ENCODE measurements at regions not wholly inside any gene's neighbourhood (a gene's known extent, or its start where the extent isn't known, plus 50 kb on each side); places are given as distances from the start of the nearest gene placed in this dataset.

DNA sequence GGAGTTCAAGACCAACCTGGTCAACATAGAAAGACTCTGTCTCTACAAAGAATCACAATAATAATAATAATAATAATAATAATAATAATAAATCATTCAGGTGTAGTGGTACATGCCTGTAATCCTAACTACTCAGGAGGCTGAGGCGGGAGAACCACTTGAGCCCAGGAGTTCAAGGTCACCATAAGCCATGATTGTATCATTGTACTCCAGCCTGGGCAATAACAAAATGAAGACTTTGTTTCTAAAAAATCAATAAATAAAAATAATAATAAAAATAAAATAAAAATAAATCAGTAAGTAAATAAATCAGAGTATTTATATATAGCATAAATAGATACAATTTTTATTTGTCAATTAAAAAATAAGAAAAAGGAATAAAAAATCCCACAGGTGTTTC is 1636.4 kb downstream of the SLITRK1 start:
- DNase-seq (ENCODE audit: low spot score): no peak
- no peak overlapping the region for H3K4me2 ChIP-seq
- TF ChIP-seq EZH2phosphoT487 (IDR thresholded peaks at IDR 0.05; ENCODE audit: low read depth, severe bottlenecking, unreplicated experiment) (no peak), CTCF (IDR thresholded peaks at IDR 0.05; ENCODE audit: poor library complexity) (no peak), EZH2 (IDR thresholded peaks at IDR 0.05; ENCODE audit: borderline replicate concordance) (no peak)
- no peaks in the 10 kb centered on the region for H4K20me1 ChIP-seq (ENCODE audit: insufficient read depth, poor library complexity, severe bottlenecking)
- no peak overlapping the region for H3K27ac ChIP-seq
- H3K4me1 ChIP-seq (ENCODE audit: insufficient read depth): no peaks in the 10 kb centered on the region
- H3K4me3 ChIP-seq: no peak overlapping the region
- H3K9me3 ChIP-seq (ENCODE audit: low read depth): no peaks in the 10 kb centered on the region
- H3K79me2 ChIP-seq: no peaks in the 10 kb centered on the region
- H3K36me3 ChIP-seq (replicated peaks; ENCODE audit: insufficient read depth, low read depth): no peaks in the 10 kb centered on the region
- 96% methylated on average over 1 of the region's 1 CpG for WGBS (ENCODE audit: low lambda C conversion rate, missing lambda C conversion rate)
- no peaks in the 10 kb centered on the region for H3K27me3 ChIP-seq
- H3K9me2 ChIP-seq (replicated peaks; ENCODE audit: insufficient read depth): no peaks in the 10 kb centered on the region
- no peak overlapping the region for H2AFZ ChIP-seq

- TF ChIP-seq EZH2 (IDR thresholded peaks at IDR 0.05; ENCODE audit: borderline replicate concordance): no peak
- no peak for TF ChIP-seq EZH2phosphoT487 (IDR thresholded peaks at IDR 0.05; ENCODE audit: low read depth, severe bottlenecking, unreplicated experiment)
- no peak for TF ChIP-seq CTCF (IDR thresholded peaks at IDR 0.05; ENCODE audit: poor library complexity)
- no peaks in the 10 kb centered on the region for H3K36me3 ChIP-seq (replicated peaks; ENCODE audit: insufficient read depth, low read depth)
- H3K4me1 ChIP-seq (ENCODE audit: insufficient read depth): no peaks in the 10 kb centered on the region
- no peaks in the 10 kb centered on the region for H3K27me3 ChIP-seq
- no peak overlapping the region for H2AFZ ChIP-seq
- H3K27ac ChIP-seq: no peak overlapping the region
- no peaks in the 10 kb centered on the region for H4K20me1 ChIP-seq (ENCODE audit: insufficient read depth, poor library complexity, severe bottlenecking)
- no peaks in the 10 kb centered on the region for H3K79me2 ChIP-seq
- DNase-seq (ENCODE audit: low spot score): no peak
- H3K4me2 ChIP-seq: no peak overlapping the region
- H3K9me3 ChIP-seq (ENCODE audit: low read depth): no peaks in the 10 kb centered on the region
- WGBS (ENCODE audit: low lambda C conversion rate, missing lambda C conversion rate): 91% methylated on average over 3 of the region's 3 CpGs
- no peaks in the 10 kb centered on the region for H3K9me2 ChIP-seq (replicated peaks; ENCODE audit: insufficient read depth)
- no peak overlapping the region for H3K4me3 ChIP-seq
These were observed 1657.5 kb downstream of the SLITRK1 start for GRCh38 chr13:82224806-82225205.

DNA sequence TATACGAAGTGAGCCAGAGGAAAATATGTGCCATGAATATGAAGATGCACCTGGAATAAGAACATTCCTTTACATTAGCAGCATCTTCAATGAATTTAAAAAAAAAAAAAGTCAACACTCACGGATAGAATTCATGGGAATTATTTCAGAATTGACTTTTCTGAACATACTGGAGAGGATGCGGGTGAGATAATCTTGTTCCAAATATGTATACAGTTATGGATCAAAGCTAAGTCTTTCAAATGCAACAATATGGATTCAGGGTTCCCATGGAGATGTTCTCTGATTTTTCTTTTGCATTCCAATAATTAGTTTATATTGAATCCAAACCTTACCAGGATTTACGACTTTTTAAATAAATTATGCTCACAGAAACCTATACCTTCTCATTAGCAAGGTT is 1660.7 kb downstream of the SLITRK1 start:
- DNase-seq (ENCODE audit: low spot score): no peak
- Histone ChIP-seq H3K4me1 (ENCODE audit: insufficient read depth) (no peaks in the 10 kb centered on the region), H3K9me3 (ENCODE audit: low read depth) (no peaks in the 10 kb centered on the region), H3K4me3 (no peak overlapping the region), H3K9me2 (replicated peaks; ENCODE audit: insufficient read depth) (no peaks in the 10 kb centered on the region), H3K4me2 (no peak overlapping the region), H3K27me3 (no peaks in the 10 kb centered on the region), H3K27ac (no peak overlapping the region), H2AFZ (no peak overlapping the region), H3K79me2 (no peaks in the 10 kb centered on the region), H3K36me3 (replicated peaks; ENCODE audit: insufficient read depth, low read depth) (no peaks in the 10 kb centered on the region), H4K20me1 (ENCODE audit: insufficient read depth, poor library complexity, severe bottlenecking) (no peaks in the 10 kb centered on the region)
- TF ChIP-seq CTCF (IDR thresholded peaks at IDR 0.05; ENCODE audit: poor library complexity) (no peak), EZH2phosphoT487 (IDR thresholded peaks at IDR 0.05; ENCODE audit: low read depth, severe bottlenecking, unreplicated experiment) (no peak), EZH2 (IDR thresholded peaks at IDR 0.05; ENCODE audit: borderline replicate concordance) (no peak)
- WGBS (ENCODE audit: low lambda C conversion rate, missing lambda C conversion rate): 93% methylated on average over 4 of the region's 4 CpGs

DNA sequence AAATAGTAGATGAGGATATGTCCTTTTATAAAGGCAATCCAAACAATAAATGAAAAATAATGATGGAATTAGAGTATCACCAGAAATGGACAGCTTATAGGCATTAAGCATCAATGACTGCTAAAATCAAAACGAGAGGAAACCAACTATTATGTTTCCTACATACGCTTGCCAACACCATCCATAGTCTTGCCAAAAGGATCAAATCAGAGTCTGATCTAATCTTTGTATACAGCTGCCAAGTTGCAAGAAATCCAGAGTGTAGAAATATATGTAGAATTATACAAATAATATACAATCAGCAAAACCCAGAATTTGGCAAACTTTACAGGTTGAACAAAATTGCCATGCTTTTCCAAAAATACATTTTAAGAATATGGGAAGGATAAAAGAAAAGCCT is 1661.6 kb downstream of the SLITRK1 start:
- 79% methylated on average over 2 of the region's 2 CpGs for WGBS (ENCODE audit: low lambda C conversion rate, missing lambda C conversion rate)
- no peaks in the 10 kb centered on the region for H3K4me1 ChIP-seq (ENCODE audit: insufficient read depth)
- H3K27me3 ChIP-seq: no peaks in the 10 kb centered on the region
- no peak overlapping the region for H3K4me3 ChIP-seq
- no peaks in the 10 kb centered on the region for H3K9me2 ChIP-seq (replicated peaks; ENCODE audit: insufficient read depth)
- H3K36me3 ChIP-seq (replicated peaks; ENCODE audit: insufficient read depth, low read depth): no peaks in the 10 kb centered on the region
- H3K9me3 ChIP-seq (ENCODE audit: low read depth): no peaks in the 10 kb centered on the region
- H3K27ac ChIP-seq: no peak overlapping the region
- H3K4me2 ChIP-seq: no peak overlapping the region
- TF ChIP-seq CTCF (IDR thresholded peaks at IDR 0.05; ENCODE audit: poor library complexity) (no peak), EZH2 (IDR thresholded peaks at IDR 0.05; ENCODE audit: borderline replicate concordance) (no peak), EZH2phosphoT487 (IDR thresholded peaks at IDR 0.05; ENCODE audit: low read depth, severe bottlenecking, unreplicated experiment) (no peak)
- no peak overlapping the region for H2AFZ ChIP-seq
- no peaks in the 10 kb centered on the region for H3K79me2 ChIP-seq
- no peaks in the 10 kb centered on the region for H4K20me1 ChIP-seq (ENCODE audit: insufficient read depth, poor library complexity, severe bottlenecking)
- no peak for DNase-seq (ENCODE audit: low spot score)

Measured in hepatocyte (in vitro differentiated cells).